NB4 (cell line): ENCODE measurements at regions not wholly inside any gene's neighbourhood (a gene's known extent, or its start where the extent isn't known, plus 50 kb on each side); places are given as distances from the start of the nearest gene placed in this dataset.

Source experiments
- DNase-seq: peaks from one replicate; pipeline ENCODE4 v3.0.0; 2010; ENCODE audit warnings: low read depth
- H3K4me3 ChIP-seq: one replicate; pipeline ENCODE4 v1.5.1; 2011; ENCODE audit warnings: mild to moderate bottlenecking, low read depth, low read length, moderate library complexity
- MYC ChIP-seq: IDR thresholded peaks from 2 replicates; pipeline ENCODE4 v1.6.1; 2011; ENCODE audit warnings: low read depth, low read length
- POLR2A ChIP-seq: IDR thresholded peaks from 2 replicates; pipeline ENCODE4 v1.6.1; 2011; ENCODE audit warnings: mild to moderate bottlenecking; ENCODE audit not compliant: insufficient read length; ENCODE audit errors: extremely low read depth
- TF ChIP-seq, protein P1 (sequence below): IDR thresholded peaks from one replicate; pipeline ENCODE4 v1.5.1; 2012; ENCODE audit warnings: low read depth, low read length
- TF ChIP-seq, protein P2 (sequence below): IDR thresholded peaks from 2 replicates; pipeline ENCODE4 v1.6.1; 2011; ENCODE audit warnings: low read depth, low read length

DNA sequence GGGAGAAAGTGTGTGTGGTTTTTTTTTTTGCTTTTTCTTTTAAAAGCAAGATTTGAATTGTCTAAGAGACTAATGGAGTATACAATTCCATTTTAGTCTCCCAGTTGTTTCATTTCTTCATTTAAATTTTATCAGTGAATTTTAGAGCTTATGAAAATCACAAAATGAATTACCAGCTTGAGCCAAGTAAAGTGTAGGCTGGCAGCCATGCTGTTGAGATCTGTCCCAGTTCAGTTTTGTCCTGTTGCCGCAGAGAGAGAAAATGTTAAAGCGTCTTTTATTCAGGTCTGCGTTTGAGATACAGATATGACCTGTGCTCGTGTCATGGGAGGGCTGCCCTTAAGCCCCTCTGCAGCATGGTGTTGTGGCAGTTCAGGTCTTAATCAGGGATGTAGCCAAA lies 256.5 kb downstream of the IPO8 start:
- H3K4me3 ChIP-seq: no peak overlapping the region
- no peak for DNase-seq
- TF ChIP-seq POLR2A: no peak
- TF ChIP-seq, protein P1, sequence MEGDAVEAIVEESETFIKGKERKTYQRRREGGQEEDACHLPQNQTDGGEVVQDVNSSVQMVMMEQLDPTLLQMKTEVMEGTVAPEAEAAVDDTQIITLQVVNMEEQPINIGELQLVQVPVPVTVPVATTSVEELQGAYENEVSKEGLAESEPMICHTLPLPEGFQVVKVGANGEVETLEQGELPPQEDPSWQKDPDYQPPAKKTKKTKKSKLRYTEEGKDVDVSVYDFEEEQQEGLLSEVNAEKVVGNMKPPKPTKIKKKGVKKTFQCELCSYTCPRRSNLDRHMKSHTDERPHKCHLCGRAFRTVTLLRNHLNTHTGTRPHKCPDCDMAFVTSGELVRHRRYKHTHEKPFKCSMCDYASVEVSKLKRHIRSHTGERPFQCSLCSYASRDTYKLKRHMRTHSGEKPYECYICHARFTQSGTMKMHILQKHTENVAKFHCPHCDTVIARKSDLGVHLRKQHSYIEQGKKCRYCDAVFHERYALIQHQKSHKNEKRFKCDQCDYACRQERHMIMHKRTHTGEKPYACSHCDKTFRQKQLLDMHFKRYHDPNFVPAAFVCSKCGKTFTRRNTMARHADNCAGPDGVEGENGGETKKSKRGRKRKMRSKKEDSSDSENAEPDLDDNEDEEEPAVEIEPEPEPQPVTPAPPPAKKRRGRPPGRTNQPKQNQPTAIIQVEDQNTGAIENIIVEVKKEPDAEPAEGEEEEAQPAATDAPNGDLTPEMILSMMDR: no peak

DNA sequence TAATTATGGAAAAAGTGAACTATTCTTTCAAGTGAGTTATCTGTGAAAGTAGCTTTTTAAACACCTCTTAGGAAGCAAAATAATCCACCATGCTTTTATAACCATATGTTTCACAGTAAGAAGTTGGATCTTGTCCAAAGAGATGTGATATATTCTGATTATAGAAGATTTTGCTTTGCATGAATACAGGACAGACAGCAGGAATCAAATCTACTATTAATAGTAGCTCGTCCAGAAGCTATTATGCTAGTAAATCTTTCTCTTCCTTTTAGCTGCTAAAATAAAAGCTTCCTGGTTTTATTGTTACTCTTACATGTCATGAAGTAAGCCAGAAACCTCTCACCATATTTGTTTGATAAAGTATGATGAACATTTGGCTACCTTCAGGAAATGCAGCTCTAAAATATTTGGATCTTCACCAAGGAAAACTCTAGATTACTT lies 257.0 kb downstream of the IPO8 start:
- DNase-seq: no peak
- no peak for TF ChIP-seq MYC
- TF ChIP-seq, protein P2, sequence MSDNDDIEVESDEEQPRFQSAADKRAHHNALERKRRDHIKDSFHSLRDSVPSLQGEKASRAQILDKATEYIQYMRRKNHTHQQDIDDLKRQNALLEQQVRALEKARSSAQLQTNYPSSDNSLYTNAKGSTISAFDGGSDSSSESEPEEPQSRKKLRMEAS: no peak
- no peak for TF ChIP-seq POLR2A
- TF ChIP-seq, protein P1: no peak
- no peak overlapping the region for H3K4me3 ChIP-seq

DNA sequence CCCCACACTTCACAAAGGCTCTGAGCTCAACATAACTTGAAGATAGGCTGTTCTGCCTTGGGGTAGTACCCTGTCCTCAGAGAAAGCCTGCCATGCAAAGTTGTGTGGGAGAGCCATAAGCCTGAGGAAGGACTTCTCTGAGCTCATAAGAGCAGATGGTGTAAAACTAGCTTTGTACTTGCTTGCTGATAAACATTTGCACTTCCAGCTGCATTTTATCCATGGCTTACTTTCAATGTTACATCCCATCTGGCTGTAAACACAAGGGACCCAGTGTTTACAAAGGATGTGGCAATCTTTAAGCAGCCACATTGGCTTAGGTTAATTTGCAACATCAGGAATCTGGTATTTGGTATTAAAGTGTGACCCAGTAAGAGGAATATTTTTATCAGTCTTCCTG lies 258.1 kb downstream of the IPO8 start:
- no peak overlapping the region for H3K4me3 ChIP-seq
- no peak for DNase-seq
- TF ChIP-seq, protein P2: no peak
- TF ChIP-seq POLR2A: no peak
- no peak for TF ChIP-seq MYC
- TF ChIP-seq, protein P1: no peak

DNA sequence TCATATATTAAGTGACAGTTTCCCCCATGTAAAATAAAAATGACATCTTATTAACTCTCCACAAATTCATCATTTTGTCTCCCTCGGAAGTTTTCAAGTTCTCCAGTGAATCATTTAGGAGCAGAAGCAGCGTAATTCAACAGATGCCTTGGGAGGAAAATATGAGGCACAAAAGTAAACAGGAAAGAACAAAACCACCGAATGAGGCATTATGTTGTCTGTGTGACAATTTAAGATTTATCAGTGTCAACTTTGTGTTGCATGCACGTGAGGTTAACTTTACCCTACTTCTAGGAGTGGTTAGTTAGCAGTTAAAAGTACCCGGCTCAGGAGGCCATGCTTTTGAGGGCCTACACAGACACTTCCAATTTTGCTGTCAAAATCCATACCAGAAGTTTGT lies 258.6 kb downstream of the IPO8 start:
- no peak overlapping the region for H3K4me3 ChIP-seq
- no peak for TF ChIP-seq POLR2A
- TF ChIP-seq, protein P1: no peak
- TF ChIP-seq, protein P2: no peak
- no peak for TF ChIP-seq MYC
- DNase-seq: no peak

DNA sequence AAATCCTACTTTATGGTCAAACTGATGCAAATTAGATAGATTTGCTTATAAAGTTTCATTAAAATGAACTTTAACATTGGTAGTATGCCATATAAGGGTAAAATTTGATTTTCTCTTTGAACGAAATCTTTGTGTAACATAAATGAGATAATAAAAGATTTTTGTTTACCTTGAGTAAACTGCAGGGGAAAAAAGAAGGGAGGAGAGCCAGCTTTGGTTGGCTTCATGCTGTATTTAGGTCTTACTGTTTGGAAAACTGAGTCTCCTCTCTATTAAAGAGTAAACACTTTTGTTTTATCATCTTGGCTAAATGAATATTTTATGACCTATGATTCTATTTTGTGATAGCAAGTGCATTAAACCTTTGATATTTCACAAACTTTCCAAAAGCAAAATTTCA lies 267.6 kb downstream of the IPO8 start:
- TF ChIP-seq MYC (no peak), POLR2A (no peak)
- TF ChIP-seq, protein P1: no peak
- TF ChIP-seq, protein P2: no peak
- DNase-seq: no peak
- H3K4me3 ChIP-seq: no peak overlapping the region

DNA sequence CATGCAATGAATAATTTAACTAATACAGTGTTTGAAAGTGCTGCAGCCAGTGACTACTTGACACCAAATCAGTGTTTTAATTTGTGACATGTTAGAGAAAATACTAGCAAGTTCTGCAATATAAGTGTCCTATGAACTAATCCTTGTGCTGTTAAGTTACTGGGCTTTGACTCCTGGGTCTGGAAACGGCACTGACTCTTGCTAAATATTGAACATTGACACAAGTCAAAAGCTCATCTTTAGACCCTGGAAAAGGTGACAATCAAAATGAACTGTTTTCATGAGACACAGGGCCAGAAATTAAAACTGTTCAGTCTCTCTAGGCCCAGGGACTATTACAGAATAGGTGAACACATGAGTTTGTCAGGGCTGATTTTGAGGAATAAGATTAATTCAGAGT lies 268.1 kb downstream of the IPO8 start:
- TF ChIP-seq MYC: no peak
- no peak overlapping the region for H3K4me3 ChIP-seq
- no peak for DNase-seq
